NCI-H2171 treated with DMSO at 0.1 percent for 48 hours (cell line): ENCODE measurements at regions not wholly inside any gene's neighbourhood (a gene's known extent, or its start where the extent isn't known, plus 50 kb on each side); places are given as distances from the start of the nearest gene placed in this dataset.

Source experiments
- DNase-seq: peaks from one replicate; lab custom pipeline; 2025; lab: John Stamatoyannopoulos, UW

DNA sequence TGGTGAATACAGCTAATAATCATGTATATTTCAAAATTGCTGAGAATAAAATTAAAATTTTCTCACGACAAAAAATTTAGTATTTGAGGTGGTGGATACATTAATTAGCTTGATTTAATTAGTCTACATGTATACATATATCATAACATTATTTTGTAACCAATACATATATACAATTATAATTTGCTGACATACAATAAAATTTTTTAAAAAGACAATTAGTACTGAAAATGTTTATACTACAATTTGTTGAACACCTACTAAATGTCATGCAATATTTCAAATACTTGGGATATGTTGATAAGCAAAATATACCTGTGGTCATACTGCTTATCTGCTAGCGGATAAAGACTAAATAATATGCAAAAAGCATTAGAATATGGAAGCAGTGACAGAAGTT, 586.5 kb downstream of the SLITRK6 start:
- DNase-seq, result no peak

DNA sequence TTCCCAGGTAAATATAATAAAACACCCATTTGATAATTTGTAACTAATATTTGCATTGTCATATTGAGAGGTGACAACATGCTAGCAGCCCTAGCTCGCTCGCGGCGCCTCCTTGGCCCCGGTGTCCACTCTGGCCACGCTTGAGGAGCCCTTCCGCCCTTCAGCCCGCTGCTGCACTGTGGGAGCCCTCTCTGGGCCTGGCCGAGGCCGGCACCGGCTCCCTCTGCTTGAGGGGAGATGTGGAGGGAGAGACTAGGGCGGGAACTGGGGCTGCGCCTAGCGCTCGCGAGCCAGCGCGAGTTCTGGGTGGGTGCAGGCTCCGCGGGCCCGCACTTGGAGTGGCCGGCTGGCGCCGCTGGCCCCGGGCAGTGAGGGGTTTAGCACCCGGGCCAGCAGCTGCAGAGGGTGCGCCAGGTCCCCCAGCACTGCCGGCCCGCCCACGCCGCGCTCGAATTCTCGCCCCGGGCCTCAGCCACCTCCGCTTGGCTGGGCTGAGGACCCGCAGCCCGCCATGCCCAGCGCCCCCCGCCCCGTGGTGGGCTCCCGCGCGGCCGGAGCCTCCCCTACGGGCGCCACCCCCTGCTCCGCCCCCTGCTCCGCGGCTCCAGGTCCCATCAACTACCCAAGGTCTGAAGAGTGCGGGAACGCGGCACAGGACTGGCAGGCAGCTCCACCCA, 594.4 kb downstream of the SLITRK6 start:
- DNase-seq, result no peak

DNA sequence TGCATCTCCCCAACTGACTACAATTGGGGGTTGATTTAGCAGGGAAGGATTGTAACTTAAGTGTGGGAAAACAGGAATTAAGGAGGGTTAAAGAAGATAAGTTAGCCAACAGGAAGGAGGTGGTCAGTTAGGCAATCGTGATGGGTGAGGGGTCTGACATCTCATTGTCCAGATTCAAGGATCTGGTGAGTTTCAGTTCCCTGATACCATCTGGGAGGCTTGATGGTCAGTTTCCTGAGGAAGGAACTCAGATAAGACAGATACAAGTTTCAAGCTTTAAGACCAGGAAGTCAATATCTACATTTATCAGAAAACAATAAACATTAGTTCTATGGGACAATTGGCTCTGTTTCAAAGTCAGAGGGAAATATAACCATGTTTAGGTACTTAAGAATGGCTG, 601.8 kb downstream of the SLITRK6 start:
- no peak for DNase-seq

DNA sequence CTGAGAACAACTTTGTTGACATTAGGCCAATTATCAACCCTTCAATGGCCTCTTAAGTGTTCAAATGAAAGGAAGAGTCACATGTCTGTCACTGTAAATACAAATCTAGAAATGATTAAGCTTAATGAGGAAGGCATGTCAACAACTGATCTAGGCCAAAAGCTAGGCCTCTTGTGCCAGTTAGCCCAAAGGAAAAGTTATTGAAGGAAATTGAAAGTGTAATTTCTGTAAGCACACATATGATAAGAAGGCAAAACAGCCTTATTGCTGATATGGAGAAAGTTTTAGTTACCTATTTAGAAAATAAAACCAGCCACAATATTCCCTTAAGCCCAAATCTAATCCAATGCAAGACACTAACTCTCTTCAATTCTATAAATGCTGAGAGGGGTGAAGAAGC, 604.7 kb downstream of the SLITRK6 start:
- DNase-seq, result no peak

DNA sequence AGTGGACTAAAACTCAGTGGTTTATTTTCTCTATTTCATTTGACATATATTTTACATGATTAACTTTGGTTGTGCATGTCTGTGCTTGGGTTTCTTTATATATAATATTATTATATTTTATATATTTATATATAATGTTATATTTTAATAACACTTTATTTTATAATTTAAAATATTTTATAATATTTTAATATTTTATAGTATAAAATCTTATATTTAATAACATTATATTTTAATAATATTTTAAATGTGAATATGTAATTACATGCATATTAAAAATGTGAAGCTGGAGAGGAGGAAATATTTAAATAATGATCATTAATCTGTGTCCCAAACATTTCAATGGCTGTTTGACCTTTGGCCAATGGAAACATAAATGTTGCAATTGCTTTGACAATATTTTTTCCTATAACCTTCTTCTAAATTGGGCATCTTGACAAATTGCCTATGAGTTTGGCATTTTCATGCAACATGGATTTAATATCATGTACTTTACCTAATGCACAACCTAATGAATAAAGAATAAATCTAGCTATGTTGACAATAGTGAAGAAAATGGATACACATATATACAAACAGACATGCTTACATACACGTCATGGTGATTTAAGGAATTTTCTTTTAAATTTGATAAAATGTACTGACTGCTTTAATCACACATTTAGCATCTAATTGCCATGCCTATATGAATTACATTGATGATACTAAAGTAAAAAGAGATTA, 607.1 kb downstream of the SLITRK6 start:
- DNase-seq, result no peak

DNA sequence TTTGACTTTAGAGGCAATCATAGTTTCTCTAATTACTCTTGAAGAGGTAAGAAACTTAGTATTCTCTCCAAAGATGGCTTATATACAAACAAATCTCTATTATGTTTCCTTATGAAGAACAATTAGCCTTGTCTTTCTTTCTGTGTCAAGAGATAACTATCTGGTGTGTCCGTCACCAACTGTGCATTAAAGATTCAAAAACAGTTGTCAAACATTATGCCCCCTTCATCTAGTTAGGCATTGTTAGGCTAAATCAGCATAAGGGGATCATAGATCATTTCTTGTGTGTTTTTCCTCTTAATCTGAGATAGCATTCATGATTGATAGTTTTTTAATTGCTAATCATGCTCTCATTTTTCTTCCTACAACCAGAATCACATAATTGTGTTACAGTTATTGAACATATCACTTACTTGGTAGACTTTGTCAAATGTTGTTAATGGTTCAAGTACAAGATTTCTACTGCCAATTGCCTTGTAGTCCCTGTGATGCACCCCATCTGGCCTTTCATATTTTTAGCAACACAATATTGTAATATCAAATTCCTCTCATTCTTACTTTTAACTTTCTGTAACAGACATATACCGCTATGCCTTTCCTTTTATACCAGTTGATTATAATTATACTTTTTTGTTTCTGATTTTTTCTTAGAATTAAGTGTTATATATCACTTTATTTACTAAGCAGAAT, 612.7 kb downstream of the SLITRK6 start:
- DNase-seq, result no peak

DNA sequence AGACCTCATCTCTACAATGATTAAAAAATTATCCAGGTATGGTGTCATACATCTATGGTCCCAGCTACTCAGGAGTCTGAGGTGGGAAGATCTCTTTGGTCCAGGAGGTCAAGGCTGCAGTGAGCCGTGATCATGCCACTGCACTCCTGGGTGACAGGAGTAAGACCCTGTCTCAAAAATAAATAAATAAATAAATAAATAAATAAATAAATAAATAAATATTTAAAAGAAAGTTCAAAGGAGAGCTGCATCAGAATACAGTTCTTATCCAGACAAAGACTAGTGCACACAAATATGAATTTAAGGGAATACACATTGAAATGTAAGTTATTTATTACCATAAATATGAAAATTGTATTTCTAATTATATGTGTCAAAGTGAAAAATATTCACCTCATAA, 624.9 kb downstream of the SLITRK6 start:
- no peak for DNase-seq

DNA sequence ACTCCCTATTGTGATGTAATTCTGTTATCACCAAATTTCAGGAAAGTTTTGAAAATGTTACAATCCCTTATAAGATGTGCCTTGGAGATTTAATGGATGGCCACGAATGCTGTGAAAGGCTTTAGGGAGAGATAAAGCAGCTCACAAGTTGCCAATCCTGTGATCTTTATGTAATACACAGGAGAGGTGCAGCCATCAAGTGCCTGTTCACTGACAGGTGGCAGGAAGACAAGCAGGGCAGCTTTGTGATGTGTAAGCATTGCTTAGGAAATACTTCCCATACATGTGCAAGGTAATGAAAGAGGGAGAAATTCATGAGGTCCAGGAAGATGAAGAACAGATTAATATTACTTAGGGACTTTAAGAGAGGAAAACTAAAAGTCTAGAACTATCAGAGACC, 628.8 kb downstream of the SLITRK6 start:
- no peak for DNase-seq

DNA sequence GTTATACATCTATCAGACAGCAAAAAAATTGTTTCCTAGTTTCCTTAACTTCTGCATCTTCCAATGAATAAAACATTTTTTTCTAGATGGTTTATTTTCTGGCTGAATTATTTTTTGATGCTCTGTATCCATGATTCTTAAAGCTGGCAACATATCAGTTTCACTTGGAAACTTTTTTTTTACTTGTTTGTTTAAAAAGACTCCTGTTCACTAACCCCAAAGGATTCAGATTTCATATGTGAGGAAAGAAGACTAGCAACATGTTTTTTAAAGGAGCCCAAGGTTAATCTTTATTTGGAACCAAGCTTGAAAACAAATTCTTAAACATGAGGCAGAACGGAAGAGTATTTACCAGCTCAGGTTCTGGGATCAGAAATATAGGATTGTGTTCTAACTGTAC, 632.3 kb downstream of the SLITRK6 start:
- no peak for DNase-seq

DNA sequence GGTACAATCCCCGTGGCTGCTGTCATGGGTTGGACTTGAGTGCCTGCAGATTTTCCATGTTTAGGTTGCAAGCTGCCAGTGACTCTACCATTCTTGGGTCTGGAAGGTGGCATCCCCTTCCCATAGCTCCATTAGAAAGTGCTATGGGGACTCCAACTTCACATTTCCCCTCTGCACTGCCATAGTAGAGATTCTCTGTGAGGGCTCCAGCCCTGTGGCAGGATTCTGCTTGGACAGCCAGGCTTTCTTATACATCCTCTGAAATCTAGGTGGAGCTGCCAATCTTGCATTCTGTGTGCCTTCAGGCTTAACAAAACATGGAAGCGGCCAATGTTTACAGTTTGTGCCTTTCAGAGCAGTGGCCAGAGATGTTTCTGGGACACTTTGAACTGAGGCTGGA, 636.2 kb downstream of the SLITRK6 start:
- DNase-seq, result no peak

DNA sequence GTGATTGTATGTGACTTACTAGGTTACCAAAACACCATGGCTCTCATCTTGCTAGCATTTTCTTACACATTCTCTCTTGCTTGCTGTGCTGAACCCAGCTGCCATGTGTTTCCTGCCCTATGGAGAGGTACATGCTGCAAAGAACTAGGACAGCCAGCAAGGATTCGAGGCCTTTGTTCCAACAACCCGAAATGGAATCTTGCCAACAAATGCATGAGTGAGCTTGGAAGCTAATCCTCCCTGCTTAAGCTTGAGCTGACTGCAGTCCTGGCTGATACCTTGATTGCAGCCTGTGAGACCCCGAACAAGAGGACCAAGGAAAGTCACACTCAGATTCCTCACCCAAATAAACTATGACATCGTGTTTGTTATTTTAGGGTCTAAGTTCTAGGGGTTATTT, 651.2 kb downstream of the SLITRK6 start:
- no peak for DNase-seq

DNA sequence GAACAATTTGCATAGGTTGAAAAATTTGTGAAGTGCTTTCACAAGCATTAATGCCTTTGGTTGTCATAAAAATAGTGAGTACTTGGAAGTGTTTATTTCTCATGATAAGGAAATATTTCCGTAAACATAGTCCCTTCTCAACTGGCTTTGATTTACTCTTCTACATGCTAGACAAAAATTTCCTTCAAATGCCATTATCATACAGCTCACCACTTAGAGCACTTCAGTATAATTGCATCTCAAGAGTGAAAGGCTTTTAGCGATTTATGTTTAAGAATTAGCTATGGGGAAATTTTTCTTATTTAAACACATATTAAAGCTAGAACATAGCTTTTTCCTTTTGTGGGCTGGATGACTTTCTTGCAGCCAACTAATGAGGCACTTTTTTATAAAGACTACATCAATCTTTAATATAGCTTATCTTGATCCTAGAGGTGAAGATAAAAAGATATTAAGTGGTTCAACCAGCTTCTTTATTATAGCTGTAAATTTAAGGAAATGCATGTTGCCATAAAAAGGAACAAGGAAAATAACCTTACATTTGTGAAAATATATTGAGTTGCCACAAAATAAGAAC, 656.8 kb downstream of the SLITRK6 start:
- DNase-seq, result no peak

DNA sequence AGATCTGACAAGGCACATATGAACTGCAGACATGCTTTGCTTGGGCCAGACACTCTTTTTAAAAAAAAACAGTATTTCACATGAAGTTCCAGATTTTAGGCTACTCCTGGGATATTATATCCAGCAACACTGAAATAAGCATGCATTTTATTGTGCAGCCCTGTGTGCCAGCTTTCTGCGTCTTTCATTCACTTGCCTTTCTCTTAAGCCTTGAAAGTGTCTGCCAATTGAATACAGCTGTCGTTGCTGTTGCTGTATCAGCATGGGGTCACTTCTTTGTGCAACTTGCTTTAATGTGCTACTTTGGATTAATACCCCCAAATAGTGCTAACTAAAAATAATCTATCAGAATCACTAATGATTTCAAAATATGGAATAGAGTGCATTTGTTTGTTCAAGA, 657.8 kb downstream of the SLITRK6 start:
- DNase-seq, result no peak

DNA sequence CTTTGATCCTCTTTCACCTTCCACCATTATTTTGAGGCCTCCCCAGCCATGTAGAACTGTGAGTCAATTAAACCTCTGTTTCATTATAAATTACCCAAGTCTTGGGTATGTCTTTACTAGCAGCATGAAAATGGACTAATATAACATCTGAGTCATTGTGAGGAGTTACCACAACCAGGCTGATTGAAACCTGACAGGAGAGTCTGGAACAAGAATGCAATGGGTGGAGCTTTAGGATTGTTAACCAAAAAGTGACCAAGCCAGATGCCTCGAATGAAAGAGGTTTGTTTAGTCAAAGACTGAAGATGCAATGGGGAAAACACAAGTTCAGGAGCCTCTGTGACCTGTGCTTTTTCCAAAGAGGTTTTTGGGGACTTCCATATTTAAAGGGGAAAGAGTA, 659.0 kb downstream of the SLITRK6 start:
- DNase-seq, result no peak

DNA sequence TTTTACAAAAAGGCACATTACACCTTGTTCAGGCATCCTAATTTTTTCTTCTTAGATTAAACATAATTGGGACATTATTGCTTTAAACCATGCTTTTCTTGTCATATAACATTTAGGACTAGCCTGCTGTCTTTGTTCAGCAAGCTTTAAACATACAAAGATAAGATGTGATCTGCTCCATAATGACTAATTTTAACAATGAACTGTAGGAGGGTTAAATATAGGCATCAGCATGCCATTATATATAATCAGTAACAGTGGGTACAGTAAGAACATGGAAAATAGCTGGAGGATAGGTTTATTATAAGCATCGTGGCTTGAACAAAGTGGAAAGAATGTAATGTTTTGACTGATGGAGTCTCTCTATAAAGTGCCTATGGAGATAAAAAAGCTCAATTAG, 661.7 kb downstream of the SLITRK6 start:
- DNase-seq, result no peak

DNA sequence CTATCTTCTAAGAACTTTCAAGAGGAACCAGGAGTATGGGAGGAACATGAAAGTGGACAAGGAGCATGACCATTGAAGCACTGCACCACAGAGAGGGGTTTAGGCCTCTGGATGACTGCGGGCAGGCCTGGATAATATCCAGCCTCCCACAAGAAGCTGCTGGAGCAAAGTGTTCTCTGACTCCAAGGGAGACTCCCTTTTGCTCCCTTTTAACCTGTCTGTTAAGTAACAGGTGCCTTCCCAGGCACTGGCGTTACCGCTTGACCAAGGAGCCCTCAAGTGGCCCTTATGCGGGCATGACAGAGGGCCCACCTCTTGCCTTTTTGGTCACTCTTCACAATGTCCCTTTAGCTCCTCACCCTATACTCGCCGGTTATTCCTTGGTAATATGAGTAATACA, 666.2 kb downstream of the SLITRK6 start:
- no peak for DNase-seq

DNA sequence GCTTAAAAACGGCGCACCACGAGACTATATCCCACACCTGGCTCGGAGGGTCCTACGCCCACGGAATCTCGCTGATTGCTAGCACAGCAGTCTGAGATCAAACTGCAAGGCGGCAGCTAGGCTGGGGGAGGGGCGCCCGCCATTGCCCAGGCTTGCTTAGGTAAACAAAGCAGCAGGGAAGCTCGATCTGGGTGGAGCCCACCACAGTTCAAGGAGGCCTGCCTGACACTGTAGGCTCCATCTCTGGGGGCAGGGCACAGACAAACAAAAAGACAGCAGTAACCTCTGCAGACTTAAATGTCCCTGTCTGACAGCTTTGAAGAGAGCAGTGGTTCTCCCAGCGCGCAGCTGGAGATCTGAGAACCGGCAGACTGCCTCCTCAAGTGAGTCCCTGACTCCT, 675.7 kb downstream of the SLITRK6 start:
- peak; percentile 32 for DNase-seq

DNA sequence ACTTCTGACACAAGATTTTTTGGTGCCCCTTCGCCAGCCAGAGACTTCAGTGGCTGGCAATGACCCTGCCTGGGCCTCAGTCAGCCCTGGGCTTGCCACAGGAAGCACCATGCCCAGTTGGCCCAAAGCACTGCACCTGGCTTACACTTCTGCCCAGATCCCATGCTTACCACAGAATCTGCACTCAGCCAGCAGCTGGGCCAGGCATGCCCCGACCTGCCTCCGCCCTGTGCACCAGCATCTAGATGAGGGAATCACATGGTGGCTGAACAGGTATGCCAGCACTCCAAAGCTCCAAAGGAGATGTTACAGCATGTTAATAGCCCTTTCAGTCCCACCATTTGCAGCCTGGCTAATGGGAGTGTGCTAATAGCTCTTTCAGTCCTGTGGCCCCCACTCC, 690.9 kb downstream of the SLITRK6 start:
- DNase-seq, result peak; percentile 56

DNA sequence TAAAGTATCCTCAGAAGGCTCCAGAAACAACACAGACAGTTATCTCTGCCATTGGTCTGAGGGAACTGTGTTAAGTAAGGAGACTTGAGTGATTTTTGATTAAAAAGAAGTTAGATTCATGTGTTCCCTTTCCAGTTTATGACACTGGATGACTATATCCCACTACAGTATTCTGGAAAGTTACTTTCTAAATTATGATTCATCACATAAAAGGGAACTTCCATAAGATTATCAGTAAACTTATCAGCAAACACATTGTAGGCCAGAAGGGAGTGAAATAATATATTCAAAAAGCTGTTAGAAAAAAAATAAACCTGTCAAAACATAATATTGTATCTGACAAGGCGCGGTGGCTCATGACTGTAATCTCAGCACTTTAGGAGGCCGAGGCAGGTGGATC, 700.0 kb downstream of the SLITRK6 start:
- no peak for DNase-seq

DNA sequence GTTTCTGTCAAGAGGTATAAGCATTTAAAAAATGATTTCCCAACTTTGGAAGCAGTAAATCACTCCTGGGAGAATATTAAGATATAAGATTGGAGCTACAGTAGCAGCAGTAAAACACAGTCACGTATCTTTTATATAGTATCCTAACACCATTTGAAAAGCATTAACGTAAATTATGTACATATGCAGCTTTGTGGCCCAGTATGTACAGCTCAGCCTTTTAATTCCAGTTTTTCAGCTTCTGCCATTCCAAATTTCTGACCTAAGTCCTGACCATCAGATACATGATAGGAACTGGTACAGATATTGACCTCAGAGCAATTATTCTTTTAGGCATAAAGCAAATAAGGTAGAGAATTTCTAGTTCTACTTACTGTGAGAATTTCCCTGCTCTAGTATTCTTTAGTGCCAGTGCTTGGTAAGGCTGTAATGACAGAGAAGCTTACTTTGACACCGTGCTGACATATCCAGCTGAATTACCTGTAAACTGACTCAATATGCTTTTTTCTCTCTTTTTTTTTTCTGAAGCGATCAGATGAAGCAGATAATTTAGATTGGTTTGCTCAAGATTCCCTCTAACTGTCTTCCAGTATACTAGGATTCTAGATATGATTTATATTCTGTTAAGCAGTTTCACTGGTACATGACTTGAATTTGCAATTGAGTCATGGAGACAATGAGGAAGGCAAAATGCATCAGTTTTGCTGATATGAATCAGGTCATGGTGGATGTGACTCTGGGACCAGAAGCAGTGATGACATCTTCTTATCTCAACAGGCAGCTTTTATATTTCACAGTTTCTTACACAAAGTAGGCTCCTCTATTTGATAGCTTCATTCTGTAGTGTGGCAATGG, 703.6 kb downstream of the SLITRK6 start:
- DNase-seq, result no peak

DNA sequence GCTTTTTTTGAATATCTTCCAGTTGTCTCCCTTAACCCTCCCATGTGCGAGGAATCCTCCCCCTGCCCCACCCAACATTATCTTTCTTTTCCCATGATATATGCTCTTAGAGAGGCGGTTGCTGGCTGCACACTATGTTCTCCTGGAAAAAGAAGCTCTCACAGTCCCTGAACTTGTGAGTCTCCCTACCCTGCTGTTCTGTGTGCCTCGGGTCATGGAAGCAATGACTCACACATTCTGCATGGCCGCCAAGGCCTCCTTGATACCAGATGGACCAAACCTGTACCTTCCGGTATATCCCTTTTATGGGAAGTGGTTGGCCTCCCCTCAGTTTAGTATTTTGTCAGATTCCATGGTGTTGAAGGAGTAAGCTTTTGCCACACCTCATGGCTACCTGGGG, 705.4 kb downstream of the SLITRK6 start:
- no peak for DNase-seq

DNA sequence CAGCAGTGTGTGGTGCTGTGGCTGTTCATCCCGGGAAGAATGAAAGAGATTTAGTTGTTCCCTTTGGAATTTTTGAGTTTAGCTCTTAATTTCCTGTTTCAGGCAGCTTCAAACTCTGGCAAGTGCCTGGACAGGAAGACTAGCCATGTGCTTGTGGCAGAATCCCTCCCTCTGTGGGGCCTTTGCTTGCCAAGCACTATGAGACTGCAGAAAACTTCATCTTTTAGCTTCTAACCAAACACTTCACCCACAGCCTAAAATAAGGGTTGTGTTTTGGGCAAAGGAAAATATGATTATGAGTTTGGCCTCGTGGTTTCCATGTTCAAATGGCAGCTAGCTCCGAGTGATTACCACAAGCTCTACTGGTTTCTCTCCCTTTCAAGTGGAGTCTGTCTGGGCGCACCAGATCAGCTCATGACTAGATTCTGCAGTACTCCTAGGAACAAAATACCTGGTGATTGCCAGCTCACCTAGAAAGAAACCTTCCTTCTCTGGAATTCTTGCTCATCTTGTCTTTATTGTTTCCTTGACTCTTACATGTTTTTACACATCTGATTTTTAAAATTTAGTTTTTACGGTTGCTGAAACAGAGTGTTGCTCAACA, 707.5 kb downstream of the SLITRK6 start:
- DNase-seq, result no peak
